Hepatocyte (in vitro differentiated cells): ENCODE measurements at regions not wholly inside any gene's neighbourhood (a gene's known extent, or its start where the extent isn't known, plus 50 kb on each side); places are given as distances from the start of the nearest gene placed in this dataset.
"Not testable (repeated sequence)": the region's sequence is repeated elsewhere in the genome, so short reads cannot be mapped to it uniquely, and the experiment has no call there.

Experiments used
- DNase-seq: peaks from one replicate; pipeline ENCODE4 v3.0.0-alpha.2; 2016; ENCODE audit warnings: low spot score
- H2AFZ ChIP-seq: fragments of 200-600 bp; sonication (generic); 2 replicates; pipeline ENCODE4 v1.6.0; 2016; ENCODE audit warnings: antibody characterized with exemption, mild to moderate bottlenecking
- H3K27ac ChIP-seq: fragments of 200-600 bp; sonication (generic); 2 replicates; pipeline ENCODE4 v1.5.1; 2016; ENCODE audit warnings: mild to moderate bottlenecking
- H3K27me3 ChIP-seq: fragments of 200-600 bp; sonication (generic); 2 replicates; pipeline ENCODE4 v1.6.1; 2016
- H3K36me3 ChIP-seq: fragments of 200-600 bp; sonication (generic); replicated peaks from 2 replicates; pipeline ENCODE4 v1.5.1; 2016; ENCODE audit warnings: low read depth; ENCODE audit not compliant: insufficient read depth
- H3K4me1 ChIP-seq: fragments of 200-600 bp; sonication (generic); 2 replicates; pipeline ENCODE4 v1.5.1; 2016; ENCODE audit warnings: mild to moderate bottlenecking, moderate library complexity; ENCODE audit not compliant: insufficient read depth
- H3K4me2 ChIP-seq: fragments of 200-600 bp; sonication (generic); 2 replicates; pipeline ENCODE4 v1.6.0; 2016
- H3K4me3 ChIP-seq: fragments of 200-600 bp; sonication (generic); 2 replicates; pipeline ENCODE4 v1.5.1; 2016; ENCODE audit warnings: mild to moderate bottlenecking
- H3K79me2 ChIP-seq: fragments of 200-600 bp; sonication (generic); 2 replicates; pipeline ENCODE4 v1.6.0; 2017; ENCODE audit warnings: mild to moderate bottlenecking
- H3K9me2 ChIP-seq: fragments of 200-600 bp; sonication (generic); replicated peaks from 2 replicates; pipeline ENCODE4 v1.6.0; 2017; ENCODE audit warnings: mild to moderate bottlenecking; ENCODE audit not compliant: insufficient read depth
- H3K9me3 ChIP-seq: fragments of 200-600 bp; sonication (generic); 2 replicates; pipeline ENCODE4 v1.5.1; 2016; ENCODE audit warnings: low read depth, mild to moderate bottlenecking
- H4K20me1 ChIP-seq: fragments of 200-600 bp; sonication (generic); 2 replicates; pipeline ENCODE4 v1.6.0; 2016; ENCODE audit warnings: mild to moderate bottlenecking; ENCODE audit not compliant: insufficient read depth, poor library complexity, severe bottlenecking
- CTCF ChIP-seq: fragments of 200-600 bp; sonication (generic); IDR thresholded peaks from 2 replicates; pipeline ENCODE4 v1.5.1; 2016; ENCODE audit warnings: antibody characterized with exemption, mild to moderate bottlenecking; ENCODE audit not compliant: poor library complexity
- EZH2 ChIP-seq: fragments of 200-600 bp; sonication (generic); IDR thresholded peaks from 2 replicates; pipeline ENCODE4 v1.6.1; 2016; ENCODE audit warnings: antibody characterized with exemption, mild to moderate bottlenecking, borderline replicate concordance
- EZH2phosphoT487 ChIP-seq: fragments of 200-600 bp; sonication (generic); IDR thresholded peaks from one replicate; pipeline ENCODE4 v1.6.1; 2018; ENCODE audit warnings: antibody characterized with exemption, mild to moderate bottlenecking, low read depth, moderate library complexity; ENCODE audit not compliant: unreplicated experiment, severe bottlenecking
- WGBS: methylation state at CpG from one replicate; pipeline ENCODE4 v1.1.6; 2016; ENCODE audit warnings: low lambda C conversion rate; ENCODE audit errors: missing lambda C conversion rate; 5-methylcytosine and 5-hydroxymethylcytosine counted together

GRCh38 chr4:78717712-78718111 is 58.4 kb upstream of the BMP2K start:
- H3K9me3 ChIP-seq, H3K36me3 ChIP-seq, H4K20me1 ChIP-seq, DNase-seq, H3K4me2 ChIP-seq, H3K9me2 ChIP-seq, H3K27ac ChIP-seq, H3K27me3 ChIP-seq, H2AFZ ChIP-seq, H3K4me3 ChIP-seq, H3K79me2 ChIP-seq: not testable (repeated sequence)
- WGBS: 85% methylated on average over 8 of the region's 8 CpGs
- H3K4me1 ChIP-seq: peaks cover 18% of the 10 kb centered on the region

- Histone ChIP-seq H2AFZ (no peak overlapping the region), H3K27ac (no peak overlapping the region), H3K79me2 (no peaks in the 10 kb centered on the region), H3K36me3 (no peaks in the 10 kb centered on the region), H3K4me2 (no peak overlapping the region), H3K4me3 (no peak overlapping the region), H3K9me3 (no peaks in the 10 kb centered on the region), H3K9me2 (no peaks in the 10 kb centered on the region), H3K4me1 (peaks cover 18% of the 10 kb centered on the region), H3K27me3 (no peaks in the 10 kb centered on the region), H4K20me1 (no peaks in the 10 kb centered on the region)
- DNase-seq: no peak
- TF ChIP-seq CTCF (no peak), EZH2 (no peak), EZH2phosphoT487 (no peak)
- WGBS: 83% methylated on average over 3 of the region's 3 CpGs
Observed at GRCh38 chr4:78720204-78720603, 55.9 kb upstream of the BMP2K start.

- WGBS: 74% methylated on average over 10 of the region's 10 CpGs
- no peak for DNase-seq
- H4K20me1 ChIP-seq: no peaks in the 10 kb centered on the region
- H3K4me1 ChIP-seq: peaks cover 18% of the 10 kb centered on the region
- no peak overlapping the region for H2AFZ ChIP-seq
- H3K27ac ChIP-seq: no peak overlapping the region
- no peak overlapping the region for H3K4me2 ChIP-seq
- no peaks in the 10 kb centered on the region for H3K79me2 ChIP-seq
- no peak overlapping the region for H3K4me3 ChIP-seq
- H3K9me3 ChIP-seq: no peaks in the 10 kb centered on the region
- no peaks in the 10 kb centered on the region for H3K36me3 ChIP-seq
- TF ChIP-seq EZH2 (no peak), EZH2phosphoT487 (no peak), CTCF (no peak)
- H3K9me2 ChIP-seq: no peaks in the 10 kb centered on the region
- no peaks in the 10 kb centered on the region for H3K27me3 ChIP-seq
Observed at GRCh38 chr4:78720994-78721677, 55.0 kb upstream of the BMP2K start.

GRCh38 chr4:78721747-78722146 is 54.4 kb upstream of the BMP2K start:
- no peak for DNase-seq
- Histone ChIP-seq H3K27me3 (no peaks in the 10 kb centered on the region), H3K79me2 (no peaks in the 10 kb centered on the region), H3K27ac (no peak overlapping the region), H2AFZ (peak overlapping the region; percentile 31), H4K20me1 (no peaks in the 10 kb centered on the region), H3K9me3 (no peaks in the 10 kb centered on the region), H3K9me2 (no peaks in the 10 kb centered on the region), H3K4me1 (peaks cover 18% of the 10 kb centered on the region), H3K4me3 (no peak overlapping the region), H3K4me2 (no peak overlapping the region), H3K36me3 (no peaks in the 10 kb centered on the region)
- TF ChIP-seq EZH2 (no peak), EZH2phosphoT487 (no peak)
- WGBS: 41% methylated on average over 4 of the region's 4 CpGs
